ENCODE measurements at regions not wholly inside any gene's neighbourhood (a gene's known extent, or its start where the extent isn't known, plus 50 kb on each side); places are given as distances from the start of the nearest gene placed in this dataset.
A peak's percentile ranks its signal among the peaks of the same experiment; 100 is the strongest.

DNA sequence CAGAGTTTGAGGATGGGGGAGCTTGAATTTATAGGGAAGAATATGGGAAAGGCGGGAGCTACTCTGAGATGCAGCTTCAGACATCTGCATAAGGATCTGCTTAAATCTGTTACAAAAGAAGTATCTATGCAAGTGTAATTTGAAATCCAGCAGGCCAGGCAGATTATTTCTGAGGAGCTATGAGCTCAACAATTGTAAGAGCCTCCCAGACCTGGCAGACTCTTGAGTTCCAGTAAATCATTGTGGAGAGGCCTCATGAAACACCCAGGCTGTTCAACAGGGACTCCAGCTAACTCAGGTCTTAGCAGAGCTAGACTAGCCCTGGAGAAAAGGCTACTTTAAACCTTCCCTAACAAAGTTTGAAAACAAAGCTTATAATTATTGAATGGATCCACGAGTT lies 647.5 kb upstream of the CHRM3 start (continued):
- TF ChIP-seq E4F1 (CRISPR knock-in tag; IDR thresholded peaks at IDR 0.05; ENCODE audit: borderline replicate concordance) (no peak), SNAPC5 (CRISPR knock-in tag; IDR thresholded peaks at IDR 0.05) (no peak)

DNA sequence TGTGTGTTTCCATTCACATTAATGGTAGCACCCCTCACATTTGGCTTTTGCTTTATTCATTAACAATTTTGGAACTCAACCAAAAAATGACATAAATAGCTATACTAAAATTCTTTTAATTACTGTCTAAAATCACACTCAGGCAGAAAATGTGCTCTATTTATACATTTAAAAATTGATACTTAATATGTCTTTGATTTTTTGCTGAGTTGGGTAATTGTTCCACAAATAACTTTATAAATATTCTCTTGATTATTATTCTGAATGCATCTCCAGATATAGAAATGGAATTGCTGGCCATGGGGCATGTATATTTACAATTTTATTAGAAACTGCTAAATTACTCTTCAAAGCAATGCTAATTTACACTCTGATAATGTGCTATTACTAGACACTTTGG lies 658.7 kb upstream of the CHRM3 start:
- DNase-seq (ENCODE audit: extremely low read depth in 1 of 4, low spot score in 3 of 4), result no peak
- Histone ChIP-seq H3K4me3 (no peak overlapping the region), H3K4me1 (replicated peaks in 1 of 2; ENCODE audit: control insufficient read depth in 2 of 2, insufficient read depth in 2 of 2, low read length in 2 of 2) (no peaks in the 10 kb centered on the region), H3K27me3 (ENCODE audit: control insufficient read depth in 2 of 2, insufficient read depth in 2 of 2, low read length in 2 of 2) (no peaks in the 10 kb centered on the region), H3K4me2 (ENCODE audit: insufficient read depth, low read length) (no peak overlapping the region), H2AFZ (ENCODE audit: low read depth, low read length) (no peak overlapping the region), H3K9me3 (replicated peaks; ENCODE audit: control insufficient read depth, insufficient read depth, low read depth, low read length) (0 out of 2 replicates have a peak, but pooled peaks cover 1% of the 10 kb centered on the region), H4K20me1 (replicated peaks; ENCODE audit: control insufficient read depth, insufficient read depth, low read length) (no peaks in the 10 kb centered on the region), H3K9ac (ENCODE audit: insufficient read depth in 1 of 2, low read depth in 2 of 2, low read length in 2 of 2) (no peak overlapping the region), H3K9me1 (ENCODE audit: control insufficient read depth, insufficient read depth, low read length) (no peaks in the 10 kb centered on the region), H3K27ac (ENCODE audit: extremely low read depth, low read depth, low read length) (no peak overlapping the region), H3K36me3 (ENCODE audit: control insufficient read depth, insufficient read depth, low read length) (no peaks in the 10 kb centered on the region), H3K79me2 (ENCODE audit: control insufficient read depth, insufficient read depth, low read length) (no peaks in the 10 kb centered on the region)
- in situ Hi-C loops (cut with MboI) (no loop called here), intact Hi-C loops (cut with micrococcal nuclease) (no loop called here)
- no peak for TF ChIP-seq SOX6 (IDR thresholded peaks at IDR 0.05)
- TF ChIP-seq ZNF316 (IDR thresholded peaks at IDR 0.05), result peak; percentile 64
- peak; percentile 30; the same call in 1 of the 2 replicates for TF ChIP-seq C11orf30 (IDR thresholded peaks at IDR 0.05; ENCODE audit: low read depth)
- TF ChIP-seq MAFG (tag; conservative IDR thresholded peaks at IDR 0.05), result 0 out of 2 replicates have a peak, but pooled peaks have one; percentile 10
- CTCF ChIA-PET (ENCODE audit: low intra/inter-chr PET ratio), result no interaction called here
- POLR2A ChIA-PET, result no interaction called here
- no peak for ATAC-seq
- BruUV-seq (replicated peaks), result no TSS peak
- no peak for FAIRE-seq

Measured in K562 (cell line).